ENCODE measurements at regions not wholly inside any gene's neighbourhood (a gene's known extent, or its start where the extent isn't known, plus 50 kb on each side); places are given as distances from the start of the nearest gene placed in this dataset.

GRCh38 chr2:150134223-150134857, 353.1 kb downstream of the RND3 start:
- TF ChIP-seq, protein P1, sequence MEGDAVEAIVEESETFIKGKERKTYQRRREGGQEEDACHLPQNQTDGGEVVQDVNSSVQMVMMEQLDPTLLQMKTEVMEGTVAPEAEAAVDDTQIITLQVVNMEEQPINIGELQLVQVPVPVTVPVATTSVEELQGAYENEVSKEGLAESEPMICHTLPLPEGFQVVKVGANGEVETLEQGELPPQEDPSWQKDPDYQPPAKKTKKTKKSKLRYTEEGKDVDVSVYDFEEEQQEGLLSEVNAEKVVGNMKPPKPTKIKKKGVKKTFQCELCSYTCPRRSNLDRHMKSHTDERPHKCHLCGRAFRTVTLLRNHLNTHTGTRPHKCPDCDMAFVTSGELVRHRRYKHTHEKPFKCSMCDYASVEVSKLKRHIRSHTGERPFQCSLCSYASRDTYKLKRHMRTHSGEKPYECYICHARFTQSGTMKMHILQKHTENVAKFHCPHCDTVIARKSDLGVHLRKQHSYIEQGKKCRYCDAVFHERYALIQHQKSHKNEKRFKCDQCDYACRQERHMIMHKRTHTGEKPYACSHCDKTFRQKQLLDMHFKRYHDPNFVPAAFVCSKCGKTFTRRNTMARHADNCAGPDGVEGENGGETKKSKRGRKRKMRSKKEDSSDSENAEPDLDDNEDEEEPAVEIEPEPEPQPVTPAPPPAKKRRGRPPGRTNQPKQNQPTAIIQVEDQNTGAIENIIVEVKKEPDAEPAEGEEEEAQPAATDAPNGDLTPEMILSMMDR (IDR thresholded peaks at IDR 0.05; ENCODE audit: low read depth, low read length) = no peak
- peak; percentile 56 for DNase-seq (ENCODE audit: extremely low read depth, low read depth)

- TF ChIP-seq, protein P1 (IDR thresholded peaks at IDR 0.05; ENCODE audit: low read depth, low read length) = no peak
Measured at GRCh38 chr2:150133623-150134022, 353.8 kb downstream of the RND3 start.

DNA sequence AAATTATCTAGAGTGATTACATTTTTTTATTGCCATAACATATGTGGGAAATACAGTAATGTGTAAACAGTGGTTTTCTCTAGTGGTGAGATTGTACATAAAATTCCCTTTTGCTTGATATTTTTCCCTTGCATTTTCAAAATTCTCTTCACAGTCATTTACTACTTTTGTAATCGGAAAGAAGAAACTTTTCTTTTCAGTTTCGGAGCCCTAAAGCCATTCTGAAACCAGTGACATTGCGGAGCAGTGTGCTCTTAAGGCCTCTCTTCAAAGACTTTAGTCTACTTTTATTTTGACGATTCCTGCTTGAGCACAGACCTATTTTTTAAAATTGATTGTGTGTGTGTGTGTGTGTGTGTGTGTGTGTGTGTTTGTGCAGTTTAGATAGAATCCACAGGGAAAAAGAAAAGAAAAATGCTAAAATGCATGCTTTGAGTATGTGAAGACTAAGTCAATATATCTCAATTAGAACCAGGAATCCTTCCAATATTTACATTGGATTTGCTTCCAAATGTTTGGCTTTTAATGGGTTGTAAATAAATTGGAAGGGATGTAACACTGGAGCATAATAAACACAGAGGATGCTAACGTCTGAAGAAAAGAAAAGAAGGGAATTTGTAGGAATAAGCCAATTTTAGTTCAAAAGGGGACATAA, 357.4 kb downstream of the RND3 start:
- TF ChIP-seq, protein P1 (IDR thresholded peaks at IDR 0.05; ENCODE audit: low read depth, low read length) = no peak
- no peak for DNase-seq (ENCODE audit: extremely low read depth, low read depth)

More at GRCh38 chr2:150133623-150134022, 353.8 kb downstream of the RND3 start:
- DNase-seq (ENCODE audit: extremely low read depth, low read depth) = peak; percentile 59

GRCh38 chr2:150127995-150128394, 359.5 kb downstream of the RND3 start:
- TF ChIP-seq, protein P1 (IDR thresholded peaks at IDR 0.05; ENCODE audit: low read depth, low read length) = no peak
- DNase-seq (ENCODE audit: extremely low read depth, low read depth) = no peak

DNA sequence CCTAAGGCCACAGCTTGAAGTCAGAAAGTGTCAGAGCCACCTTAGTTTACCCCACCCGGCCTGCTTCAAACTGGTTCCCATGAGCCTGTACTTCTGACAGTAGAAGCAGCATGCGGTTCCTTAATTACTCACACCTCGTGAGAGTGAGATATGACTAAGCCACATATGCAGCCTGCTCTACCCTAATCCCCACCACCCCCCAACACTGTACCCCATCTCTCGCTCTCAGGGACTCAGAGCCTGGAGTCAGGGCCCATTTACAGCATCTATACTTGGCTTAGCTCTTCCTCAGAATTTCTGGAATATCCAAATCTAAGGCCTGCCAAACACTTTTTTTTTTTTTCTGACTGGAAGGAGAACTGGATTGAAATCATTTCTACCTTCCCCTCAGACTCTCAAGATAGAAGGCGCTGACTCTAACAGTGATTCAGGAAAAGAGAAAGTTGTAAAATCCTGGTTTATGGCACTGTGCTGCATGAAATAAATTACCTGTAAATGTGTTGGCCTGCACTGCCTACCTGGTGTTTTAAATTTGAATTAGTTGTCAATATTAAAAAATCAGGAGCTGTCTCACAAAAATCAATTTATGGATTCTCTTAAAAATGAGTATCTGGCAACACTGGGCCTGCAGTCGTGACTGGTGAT, 360.0 kb downstream of the RND3 start:
- DNase-seq (ENCODE audit: extremely low read depth, low read depth) = no peak
- TF ChIP-seq, protein P1 (IDR thresholded peaks at IDR 0.05; ENCODE audit: low read depth, low read length) = no peak

GRCh38 chr2:150126839-150127238, 360.6 kb downstream of the RND3 start:
- TF ChIP-seq, protein P1 (IDR thresholded peaks at IDR 0.05; ENCODE audit: low read depth, low read length) = no peak
- no peak for DNase-seq (ENCODE audit: extremely low read depth, low read depth)

- DNase-seq (ENCODE audit: extremely low read depth, low read depth) = no peak
Measured at GRCh38 chr2:150126143-150126740, 361.2 kb downstream of the RND3 start.

More at GRCh38 chr2:150126143-150126740, 361.2 kb downstream of the RND3 start:
- TF ChIP-seq, protein P1 (IDR thresholded peaks at IDR 0.05; ENCODE audit: low read depth, low read length) = no peak
